Mucosa of descending colon (tissue), 3 donors: ENCODE measurements at regions not wholly inside any gene's neighbourhood (a gene's known extent, or its start where the extent isn't known, plus 50 kb on each side); places are given as distances from the start of the nearest gene placed in this dataset.
"Not testable (repeated sequence)": the region's sequence is repeated elsewhere in the genome, so short reads cannot be mapped to it uniquely, and the experiment has no call there.

ENCODE experiments used
- ATAC-seq: fragments of 200-7000 bp; cut with Tn5 transposase; one replicate; pipeline ENCODE4 v1.9.1; 2020; ENCODE audit warnings: mild to moderate bottlenecking, moderate library complexity
- DNase-seq, 3 donors: peaks; one replicate each; pipeline ENCODE4 v3.0.0-alpha.2; 2020
- H3K36me3 ChIP-seq: fragments of 200-600 bp; one replicate; pipeline ENCODE4 v1.8.0; 2021; ENCODE audit warnings: low read depth, mild to moderate bottlenecking
- H3K4me1 ChIP-seq: fragments of 200-600 bp; one replicate; pipeline ENCODE4 v1.8.0; 2021; ENCODE audit warnings: low read depth, mild to moderate bottlenecking
- H3K4me3 ChIP-seq: fragments of 200-600 bp; one replicate; pipeline ENCODE4 v1.8.0; 2021; ENCODE audit warnings: mild to moderate bottlenecking
- H3K9me3 ChIP-seq: fragments of 200-600 bp; one replicate; pipeline ENCODE4 v1.8.0; 2021; ENCODE audit warnings: mild to moderate bottlenecking
- intact Hi-C, 2 donors: fragments of 100-400 bp; cut with DNase I in 1 of 2; cut with micrococcal nuclease in 1 of 2; formaldehyde crosslinking; loops; one replicate each; pipeline versions ENCODE4 v1.11.0 to v1.11.1; 2022; cut with DNase I, micrococcal nuclease
- TF ChIP-seq, protein P1 (sequence below): fragments of 200-600 bp; IDR thresholded peaks from one replicate; pipeline ENCODE4 v1.8.0; 2022; ENCODE audit warnings: antibody characterized with exemption, mild to moderate bottlenecking
- donor health status: DM: no; HTN: no; CAD: no; lungs with moderate emphysema.
- donor health status: DM: no; HTN: no; CAD: no.
- donor health status: DM: no; HTN: yes; CAD: no.

DNA sequence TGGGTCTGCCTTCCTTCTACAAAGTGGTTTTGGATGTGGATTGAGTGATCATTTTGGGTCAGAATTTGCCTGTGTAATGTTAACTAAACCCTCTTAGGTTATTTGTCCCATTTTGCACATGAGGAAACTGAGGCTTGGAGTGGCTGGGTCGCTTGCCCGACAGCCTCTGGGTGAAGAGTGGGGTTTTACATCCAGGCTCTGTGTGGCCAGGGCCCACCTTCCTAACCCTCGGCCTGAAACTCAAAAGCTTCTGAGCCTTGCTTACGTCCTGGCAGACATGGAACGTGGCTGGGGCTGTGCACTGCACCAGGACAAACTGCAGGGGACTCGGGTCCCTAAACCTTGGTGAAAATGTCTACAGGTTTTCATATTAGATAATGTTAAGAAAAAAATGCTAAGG, 542.4 kb downstream of the TBC1D22A start:
- no peaks in the 10 kb centered on the region for H3K36me3 ChIP-seq
- H3K9me3 ChIP-seq: no peaks in the 10 kb centered on the region
- H3K4me1 ChIP-seq: no peaks in the 10 kb centered on the region
- no peak for ATAC-seq
- intact Hi-C loops: no loop called here
- TF ChIP-seq, protein P1, sequence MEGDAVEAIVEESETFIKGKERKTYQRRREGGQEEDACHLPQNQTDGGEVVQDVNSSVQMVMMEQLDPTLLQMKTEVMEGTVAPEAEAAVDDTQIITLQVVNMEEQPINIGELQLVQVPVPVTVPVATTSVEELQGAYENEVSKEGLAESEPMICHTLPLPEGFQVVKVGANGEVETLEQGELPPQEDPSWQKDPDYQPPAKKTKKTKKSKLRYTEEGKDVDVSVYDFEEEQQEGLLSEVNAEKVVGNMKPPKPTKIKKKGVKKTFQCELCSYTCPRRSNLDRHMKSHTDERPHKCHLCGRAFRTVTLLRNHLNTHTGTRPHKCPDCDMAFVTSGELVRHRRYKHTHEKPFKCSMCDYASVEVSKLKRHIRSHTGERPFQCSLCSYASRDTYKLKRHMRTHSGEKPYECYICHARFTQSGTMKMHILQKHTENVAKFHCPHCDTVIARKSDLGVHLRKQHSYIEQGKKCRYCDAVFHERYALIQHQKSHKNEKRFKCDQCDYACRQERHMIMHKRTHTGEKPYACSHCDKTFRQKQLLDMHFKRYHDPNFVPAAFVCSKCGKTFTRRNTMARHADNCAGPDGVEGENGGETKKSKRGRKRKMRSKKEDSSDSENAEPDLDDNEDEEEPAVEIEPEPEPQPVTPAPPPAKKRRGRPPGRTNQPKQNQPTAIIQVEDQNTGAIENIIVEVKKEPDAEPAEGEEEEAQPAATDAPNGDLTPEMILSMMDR: no peak
- no peak for DNase-seq
- no peak overlapping the region for H3K4me3 ChIP-seq

DNA sequence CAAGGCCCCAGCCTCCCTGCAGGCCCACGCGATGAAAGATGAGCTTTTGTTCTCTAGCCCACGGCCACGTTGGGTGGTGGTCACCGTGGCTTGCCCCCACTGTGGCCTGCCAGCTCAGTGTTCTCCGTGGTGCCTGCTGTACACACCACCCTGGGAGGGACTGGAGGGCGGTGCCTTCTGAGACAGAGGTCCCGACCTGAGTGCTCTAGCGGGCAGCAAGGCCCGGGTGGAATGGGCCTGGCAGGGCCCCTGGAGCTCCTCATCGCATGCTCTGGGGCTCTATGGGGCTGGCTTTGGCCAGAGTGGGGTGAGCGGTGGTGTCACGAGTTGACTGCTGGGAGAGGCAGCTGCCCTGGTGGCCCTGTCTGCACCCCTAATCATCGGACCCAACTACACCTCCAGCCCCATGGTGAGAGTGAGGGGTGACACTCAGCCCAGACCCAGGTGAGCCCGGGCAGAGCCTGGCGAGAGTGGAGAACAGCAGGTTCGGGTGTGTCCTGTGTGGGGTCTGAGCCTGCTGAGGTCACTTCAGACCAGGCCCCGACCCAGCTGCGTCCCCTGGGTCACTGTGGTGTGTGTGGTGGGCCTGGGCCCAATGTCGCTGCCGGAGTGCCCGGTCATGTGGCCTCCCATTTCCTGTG, 541.9 kb downstream of the TBC1D22A start:
- intact Hi-C loops: no loop called here
- ATAC-seq: no peak

DNA sequence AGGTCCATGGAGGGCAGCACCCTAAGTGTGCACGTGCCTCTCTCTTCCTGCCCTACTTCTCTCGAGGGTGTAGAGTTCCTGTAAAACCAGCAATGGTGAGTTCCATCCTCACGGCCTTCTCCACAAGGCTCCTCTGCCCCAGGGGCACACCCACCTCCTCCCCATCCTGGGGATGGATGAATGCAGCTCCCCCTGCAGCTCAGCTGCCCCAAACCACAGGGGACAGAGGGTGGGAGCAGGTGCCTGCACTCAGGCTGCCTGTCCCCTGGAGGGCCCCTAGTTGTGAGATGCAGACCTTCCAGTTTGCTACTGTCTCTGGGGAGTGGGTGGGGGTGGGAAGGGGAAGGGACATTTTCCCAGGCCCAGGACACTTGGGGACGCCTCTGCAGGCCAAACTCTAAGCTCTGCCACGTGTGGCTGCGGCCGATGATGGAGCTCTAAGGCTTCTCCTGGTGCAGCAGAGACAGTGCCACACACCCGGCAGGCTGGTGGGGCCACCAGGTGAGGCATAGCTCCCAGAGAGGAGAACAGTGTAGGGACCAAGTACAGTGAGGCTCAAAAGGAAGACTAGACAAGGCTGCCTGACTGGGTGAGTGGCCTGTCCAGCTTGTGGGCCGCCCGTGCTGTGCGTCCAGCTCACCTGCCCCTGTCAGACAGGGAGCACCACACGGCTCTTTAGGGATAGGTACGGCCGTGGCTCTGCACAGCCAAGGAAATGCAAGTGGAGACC, 540.9 kb downstream of the TBC1D22A start:
- Histone ChIP-seq H3K4me1 (no peaks in the 10 kb centered on the region), H3K4me3 (no peak overlapping the region), H3K36me3 (no peaks in the 10 kb centered on the region), H3K9me3 (no peaks in the 10 kb centered on the region)
- intact Hi-C loops: no loop called here
- TF ChIP-seq, protein P1: no peak
- ATAC-seq (no peak), DNase-seq (no peak)

More for the DNA sequence above, 541.9 kb downstream of the TBC1D22A start:
- Histone ChIP-seq H3K4me3 (no peak overlapping the region), H3K4me1 (no peaks in the 10 kb centered on the region), H3K9me3 (no peaks in the 10 kb centered on the region), H3K36me3 (no peaks in the 10 kb centered on the region)
- TF ChIP-seq, protein P1: no peak
- DNase-seq: no peak

DNA sequence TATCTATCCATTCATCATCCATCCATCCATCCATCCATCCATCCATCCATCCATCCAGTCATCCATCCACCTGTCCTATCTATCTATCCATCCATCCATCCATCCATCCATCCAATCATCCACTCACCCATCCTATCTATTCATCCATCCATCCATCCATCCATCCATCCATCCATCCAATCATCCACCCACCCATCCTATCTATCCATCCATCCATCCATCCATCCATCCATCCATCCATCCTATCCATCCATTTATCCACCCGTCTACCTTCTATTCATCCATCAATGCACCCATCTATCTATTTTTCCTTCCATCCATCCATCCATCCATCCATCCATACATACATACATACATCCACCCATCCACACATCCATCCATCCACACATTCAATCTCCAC, 540.1 kb downstream of the TBC1D22A start:
- DNase-seq, ATAC-seq: not testable (repeated sequence)

DNA sequence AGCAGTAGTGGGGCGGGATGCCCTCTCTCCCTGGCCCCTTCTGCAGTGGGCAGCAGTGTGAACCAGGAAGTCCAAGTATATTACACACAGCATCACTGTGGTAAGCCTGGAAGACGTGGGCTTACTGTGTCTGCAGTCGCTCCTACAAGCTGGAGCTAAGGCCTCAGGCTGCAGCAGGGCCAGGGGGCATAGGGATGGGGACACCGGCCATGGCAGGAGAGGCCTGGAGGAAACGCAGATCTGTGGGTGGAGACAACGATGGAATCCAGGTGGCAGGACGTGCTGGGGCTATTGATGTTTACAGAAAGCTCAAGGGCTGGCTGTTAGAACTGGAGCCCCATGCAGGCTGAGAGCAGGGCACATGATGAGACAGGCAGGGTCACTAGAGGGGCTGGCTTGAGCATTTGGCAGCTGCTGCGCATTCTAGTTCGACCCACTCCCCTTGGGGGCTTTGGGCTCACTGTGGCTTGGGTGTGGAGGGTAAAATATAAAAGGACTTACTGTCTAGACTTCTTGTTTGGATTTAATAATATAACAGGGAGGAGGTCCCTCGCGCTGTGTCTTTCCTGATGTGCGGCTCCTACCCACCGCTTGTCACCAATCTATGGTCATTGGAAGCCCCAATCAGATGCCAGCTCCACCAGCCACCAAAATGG, 539.5 kb downstream of the TBC1D22A start:
- intact Hi-C loops: no loop called here
- Histone ChIP-seq H3K9me3 (no peaks in the 10 kb centered on the region), H3K4me1 (no peaks in the 10 kb centered on the region), H3K4me3 (no peak overlapping the region), H3K36me3 (no peaks in the 10 kb centered on the region)
- DNase-seq: no peak
- no peak for ATAC-seq
- TF ChIP-seq, protein P1: no peak

More for the DNA sequence above, 540.1 kb downstream of the TBC1D22A start:
- H3K36me3 ChIP-seq, H3K9me3 ChIP-seq, intact Hi-C loops, H3K4me3 ChIP-seq, H3K4me1 ChIP-seq: not testable (repeated sequence)
